ENCODE measurements at regions not wholly inside any gene's neighbourhood (a gene's known extent, or its start where the extent isn't known, plus 50 kb on each side); places are given as distances from the start of the nearest gene placed in this dataset.

DNA sequence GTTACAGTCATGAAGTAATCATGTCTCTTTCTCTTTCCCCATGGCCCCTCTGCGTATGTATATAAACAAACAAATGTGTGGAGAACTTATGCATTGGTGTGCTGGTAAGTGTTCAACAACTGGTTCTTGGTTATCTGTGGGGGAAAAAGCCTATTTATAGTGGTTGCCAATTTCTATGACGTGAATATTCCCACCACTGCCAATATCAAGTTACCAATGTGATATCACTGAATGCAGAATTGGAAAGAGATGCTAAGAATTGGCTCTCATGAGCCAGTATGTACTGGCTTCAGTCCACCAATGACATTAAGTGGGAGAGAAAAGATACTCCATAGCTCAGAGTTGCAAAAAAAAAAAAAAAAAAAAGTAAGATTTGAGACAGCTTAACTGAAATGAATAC is 399.7 kb downstream of the REEP3 start:
- TF ChIP-seq, protein P1, sequence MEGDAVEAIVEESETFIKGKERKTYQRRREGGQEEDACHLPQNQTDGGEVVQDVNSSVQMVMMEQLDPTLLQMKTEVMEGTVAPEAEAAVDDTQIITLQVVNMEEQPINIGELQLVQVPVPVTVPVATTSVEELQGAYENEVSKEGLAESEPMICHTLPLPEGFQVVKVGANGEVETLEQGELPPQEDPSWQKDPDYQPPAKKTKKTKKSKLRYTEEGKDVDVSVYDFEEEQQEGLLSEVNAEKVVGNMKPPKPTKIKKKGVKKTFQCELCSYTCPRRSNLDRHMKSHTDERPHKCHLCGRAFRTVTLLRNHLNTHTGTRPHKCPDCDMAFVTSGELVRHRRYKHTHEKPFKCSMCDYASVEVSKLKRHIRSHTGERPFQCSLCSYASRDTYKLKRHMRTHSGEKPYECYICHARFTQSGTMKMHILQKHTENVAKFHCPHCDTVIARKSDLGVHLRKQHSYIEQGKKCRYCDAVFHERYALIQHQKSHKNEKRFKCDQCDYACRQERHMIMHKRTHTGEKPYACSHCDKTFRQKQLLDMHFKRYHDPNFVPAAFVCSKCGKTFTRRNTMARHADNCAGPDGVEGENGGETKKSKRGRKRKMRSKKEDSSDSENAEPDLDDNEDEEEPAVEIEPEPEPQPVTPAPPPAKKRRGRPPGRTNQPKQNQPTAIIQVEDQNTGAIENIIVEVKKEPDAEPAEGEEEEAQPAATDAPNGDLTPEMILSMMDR (IDR thresholded peaks at IDR 0.05): no peak
- Mint-ChIP-seq H3K4me1 (no peaks in the 10 kb centered on the region), H3K9me3 (no peaks in the 10 kb centered on the region), H3K27ac (no peak overlapping the region), H3K27me3 (peaks cover 11% of the 10 kb centered on the region), H3K36me3 (ENCODE audit: low read depth) (no peaks in the 10 kb centered on the region), H3K4me3 (no peak overlapping the region)
- POLR2A ChIA-PET: no interaction called here
- intact Hi-C loops (cut with micrococcal nuclease): no loop called here
- ATAC-seq (ENCODE audit: low read depth) (no peak), DNase-seq (no peak)
- CTCF ChIA-PET: no interaction called here

DNA sequence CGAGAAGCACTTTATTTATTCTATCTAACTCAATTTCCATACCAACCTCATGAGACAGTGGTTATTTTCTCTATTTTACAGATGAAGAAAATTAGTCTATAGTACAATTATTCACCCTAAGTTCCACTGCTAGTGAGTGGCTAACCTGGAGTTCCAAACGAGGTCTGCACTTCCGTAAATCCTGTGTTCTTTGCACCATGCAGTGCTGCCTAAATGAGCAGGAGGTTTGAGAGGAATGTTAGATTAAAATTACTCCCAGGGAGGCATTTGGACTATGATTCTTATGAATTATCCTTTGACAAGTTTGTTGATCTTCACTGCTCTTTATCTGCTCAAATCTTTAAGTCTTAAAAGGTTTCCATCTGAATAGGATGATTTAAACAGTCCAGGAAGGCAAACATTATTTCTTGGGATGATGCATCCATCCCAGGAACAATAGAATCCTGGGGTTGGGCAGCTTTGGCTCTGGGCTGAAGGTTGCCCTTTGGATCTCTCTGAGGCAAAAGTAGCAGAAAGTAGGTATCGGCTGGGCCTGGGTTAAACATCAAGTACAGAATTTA is 400.8 kb downstream of the REEP3 start:
- DNase-seq (no peak), ATAC-seq (ENCODE audit: low read depth) (no peak)
- Mint-ChIP-seq H3K9me3 (no peaks in the 10 kb centered on the region), H3K4me3 (no peak overlapping the region), H3K27ac (no peak overlapping the region), H3K4me1 (no peaks in the 10 kb centered on the region), H3K36me3 (ENCODE audit: low read depth) (no peaks in the 10 kb centered on the region), H3K27me3 (peaks cover 11% of the 10 kb centered on the region)
- intact Hi-C loops (cut with micrococcal nuclease): no loop called here
- CTCF ChIA-PET: no interaction called here
- POLR2A ChIA-PET: no interaction called here
- TF ChIP-seq, protein P1 (IDR thresholded peaks at IDR 0.05): no peak

DNA sequence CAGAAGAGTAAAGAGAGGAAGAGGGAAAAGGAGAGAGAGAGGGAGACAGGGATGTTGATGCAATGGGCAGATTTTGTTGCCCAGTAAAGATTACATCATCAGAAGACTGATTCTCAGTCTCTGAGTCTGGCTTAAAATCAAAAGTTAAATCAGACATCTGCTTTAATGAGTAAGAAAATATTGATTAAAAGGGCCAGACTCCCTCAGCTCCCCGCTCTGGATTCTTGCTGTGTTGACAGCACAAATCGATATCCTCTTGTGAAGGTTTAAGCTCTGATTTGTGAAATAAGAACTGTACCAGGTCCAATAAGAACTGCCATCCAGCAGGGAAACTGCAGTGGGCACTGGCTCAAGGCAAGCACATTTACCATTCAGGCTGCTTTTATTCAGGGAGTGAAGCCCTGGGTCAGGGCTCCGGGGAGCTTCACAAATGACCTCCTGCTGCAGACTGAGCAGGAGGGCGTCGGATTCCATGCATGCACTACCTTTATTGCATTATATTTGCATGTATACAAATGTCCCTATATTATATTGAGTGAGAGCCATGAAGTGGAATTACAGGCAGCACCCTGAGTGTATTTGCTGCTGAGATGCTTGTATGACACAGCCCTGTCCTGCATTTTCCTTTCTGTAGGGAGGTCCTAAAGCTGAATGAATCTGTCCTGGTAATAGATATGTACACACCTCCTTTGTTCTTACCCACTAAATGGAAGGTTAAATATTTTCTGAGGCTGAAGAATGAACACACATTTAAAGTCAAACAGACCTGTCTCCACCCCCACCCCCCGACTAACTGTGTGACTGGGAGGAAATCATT is 401.5 kb downstream of the REEP3 start:
- TF ChIP-seq, protein P1 (IDR thresholded peaks at IDR 0.05): no peak
- Mint-ChIP-seq H3K27me3 (peaks cover 11% of the 10 kb centered on the region), H3K36me3 (ENCODE audit: low read depth) (no peaks in the 10 kb centered on the region), H3K4me1 (no peaks in the 10 kb centered on the region), H3K27ac (no peak overlapping the region), H3K9me3 (no peaks in the 10 kb centered on the region), H3K4me3 (no peak overlapping the region)
- CTCF ChIA-PET: no interaction called here
- POLR2A ChIA-PET: no interaction called here
- DNase-seq (no peak), ATAC-seq (ENCODE audit: low read depth) (no peak)
- intact Hi-C loops (cut with micrococcal nuclease): no loop called here

DNA sequence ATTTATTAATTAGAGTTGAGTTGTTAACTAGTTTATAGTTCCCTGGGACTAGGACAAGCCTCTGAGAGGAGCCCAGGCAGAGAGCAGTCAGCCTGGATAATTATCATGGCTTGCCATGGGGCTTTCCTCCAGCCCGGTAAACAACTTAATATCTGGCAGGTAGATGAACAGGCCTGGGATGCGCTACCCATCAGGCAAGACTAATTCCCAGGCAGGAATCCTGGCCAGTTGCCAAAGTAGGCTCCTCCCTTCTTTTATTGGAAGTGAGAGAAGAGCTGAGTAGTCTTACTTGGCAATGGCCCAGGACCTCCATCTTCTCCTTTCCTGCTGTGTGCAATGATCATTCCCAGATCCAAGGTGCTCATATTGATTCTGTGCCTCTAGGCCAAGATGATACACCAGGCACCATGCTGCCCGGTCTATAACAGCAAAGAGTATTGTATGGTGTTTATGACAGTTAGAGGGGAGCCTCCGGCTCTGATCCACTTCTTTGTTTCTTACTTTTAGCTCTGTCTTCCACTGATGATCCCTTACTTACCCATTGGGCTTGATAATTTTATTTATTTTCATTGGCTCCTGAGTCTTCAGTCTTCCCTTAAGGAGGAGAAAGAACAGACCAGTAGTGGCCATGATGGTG is 408.7 kb downstream of the REEP3 start:
- Mint-ChIP-seq H3K9me3 (no peaks in the 10 kb centered on the region), H3K4me1 (no peaks in the 10 kb centered on the region), H3K27ac (no peak overlapping the region), H3K36me3 (ENCODE audit: low read depth) (no peaks in the 10 kb centered on the region), H3K4me3 (no peak overlapping the region), H3K27me3 (peaks cover 7% of the 10 kb centered on the region)
- no peak for DNase-seq
- no peak for ATAC-seq (ENCODE audit: low read depth)
- CTCF ChIA-PET: no interaction called here
- TF ChIP-seq, protein P1 (IDR thresholded peaks at IDR 0.05): no peak
- intact Hi-C loops (cut with micrococcal nuclease): no loop called here
- POLR2A ChIA-PET: no interaction called here

DNA sequence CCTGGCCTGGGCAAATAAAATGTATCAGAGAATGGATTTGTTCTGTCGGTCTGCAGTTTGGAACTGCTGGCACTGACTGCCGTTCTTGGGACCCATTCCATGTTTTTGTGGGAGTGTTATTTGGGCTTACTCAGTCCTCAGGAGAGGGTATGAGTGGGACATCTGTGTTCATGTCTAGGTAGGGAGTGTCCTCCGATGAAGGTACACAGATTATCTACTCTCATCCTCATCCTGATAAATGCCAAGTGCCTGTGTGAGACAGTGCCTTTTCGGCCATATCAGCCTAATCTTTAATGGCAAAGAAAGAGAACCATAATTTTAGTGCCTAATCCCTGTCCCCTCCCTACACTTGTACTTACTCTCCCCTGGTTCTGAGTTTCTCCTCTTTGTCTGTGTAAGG is 409.4 kb downstream of the REEP3 start:
- Mint-ChIP-seq H3K9me3 (no peaks in the 10 kb centered on the region), H3K4me3 (no peak overlapping the region), H3K27ac (no peak overlapping the region), H3K4me1 (no peaks in the 10 kb centered on the region), H3K27me3 (peaks cover 7% of the 10 kb centered on the region), H3K36me3 (ENCODE audit: low read depth) (no peaks in the 10 kb centered on the region)
- ATAC-seq (ENCODE audit: low read depth): no peak
- TF ChIP-seq, protein P1 (IDR thresholded peaks at IDR 0.05): no peak
- ChIA-PET POLR2A (no interaction called here), CTCF (no interaction called here)
- intact Hi-C loops (cut with micrococcal nuclease): no loop called here
- DNase-seq: no peak
